CD8-positive, alpha-beta memory T cell (primary cell): ENCODE measurements at regions not wholly inside any gene's neighbourhood (a gene's known extent, or its start where the extent isn't known, plus 50 kb on each side); places are given as distances from the start of the nearest gene placed in this dataset.

Experiments
- CTCF ChIA-PET: fragments of 350-600 bp; sonication (Branson Sonifier 250); formaldehyde crosslinking; loops from one replicate; lab custom pipeline; 2021; ENCODE audit warnings: antibody characterized with exemption; lab: Charles Lee
- POLR2A ChIA-PET: fragments of 350-600 bp; sonication (Branson Sonifier 250); formaldehyde crosslinking; loops from one replicate; lab custom pipeline; 2021; ENCODE audit warnings: antibody characterized with exemption; lab: Charles Lee
- DNase-seq, 5 donors: peaks; one replicate each; pipeline versions ENCODE4 v3.0.0 to v3.0.0-alpha.2; 2020 to 2022; ENCODE audit warnings: mixed read lengths in 1 of 5
- H3K27ac ChIP-seq: one replicate; pipeline ENCODE4 v1.7.0; 2013; ENCODE audit warnings: low read depth, mild to moderate bottlenecking, low read length, moderate library complexity
- H3K27me3 ChIP-seq: 2 replicates; pipeline ENCODE4 v1.7.0; 2013; ENCODE audit warnings: low read length, mild to moderate bottlenecking; ENCODE audit not compliant: insufficient read depth, poor library complexity, severe bottlenecking
- H3K36me3 ChIP-seq: 2 replicates; pipeline ENCODE4 v1.7.0; 2013; ENCODE audit warnings: mild to moderate bottlenecking, low read length, moderate library complexity; ENCODE audit not compliant: insufficient read depth
- H3K4me1 ChIP-seq: 2 replicates; pipeline ENCODE4 v1.7.0; 2013; ENCODE audit warnings: mild to moderate bottlenecking, low read length, moderate library complexity; ENCODE audit not compliant: insufficient read depth
- H3K4me3 ChIP-seq: 2 replicates; pipeline ENCODE4 v1.7.0; 2013; ENCODE audit warnings: mild to moderate bottlenecking, low read length
- H3K9me3 ChIP-seq: 2 replicates; pipeline ENCODE4 v1.7.0; 2013; ENCODE audit warnings: mild to moderate bottlenecking, low read length
- H3K27ac Mint-ChIP-seq, 8 donors: one replicate each; pipeline ENCODE4 v1.8.0; 2020 to 2021; ENCODE audit warnings: mixed read lengths in 8 of 8, mild to moderate bottlenecking in 6 of 8, inconsistent platforms in 3 of 8, moderate library complexity in 3 of 8
- H3K27me3 Mint-ChIP-seq, 2 donors: one replicate each; pipeline ENCODE4 v1.8.0; 2020 to 2021; ENCODE audit warnings: mixed read lengths in 2 of 2, mild to moderate bottlenecking in 1 of 2, moderate library complexity in 1 of 2
- H3K36me3 Mint-ChIP-seq, 3 donors: one replicate each; pipeline ENCODE4 v1.8.0; 2020 to 2021; ENCODE audit warnings: mixed read lengths in 3 of 3, inconsistent platforms in 1 of 3, mild to moderate bottlenecking in 1 of 3
- H3K4me1 Mint-ChIP-seq, 3 donors: one replicate each; pipeline ENCODE4 v1.8.0; 2020 to 2021; ENCODE audit warnings: mixed read lengths in 3 of 3, inconsistent platforms in 1 of 3, mild to moderate bottlenecking in 1 of 3
- H3K4me3 Mint-ChIP-seq, 7 donors: one replicate each; pipeline ENCODE4 v1.8.0; 2020 to 2021; ENCODE audit warnings: mixed read lengths in 7 of 7, mild to moderate bottlenecking in 6 of 7, moderate library complexity in 4 of 7, inconsistent platforms in 2 of 7
- H3K9me3 Mint-ChIP-seq, 5 donors: one replicate each; pipeline ENCODE4 v1.8.0; 2020 to 2022; ENCODE audit warnings: mixed read lengths in 5 of 5, mild to moderate bottlenecking in 3 of 5, moderate library complexity in 2 of 5, inconsistent platforms in 1 of 5

DNA sequence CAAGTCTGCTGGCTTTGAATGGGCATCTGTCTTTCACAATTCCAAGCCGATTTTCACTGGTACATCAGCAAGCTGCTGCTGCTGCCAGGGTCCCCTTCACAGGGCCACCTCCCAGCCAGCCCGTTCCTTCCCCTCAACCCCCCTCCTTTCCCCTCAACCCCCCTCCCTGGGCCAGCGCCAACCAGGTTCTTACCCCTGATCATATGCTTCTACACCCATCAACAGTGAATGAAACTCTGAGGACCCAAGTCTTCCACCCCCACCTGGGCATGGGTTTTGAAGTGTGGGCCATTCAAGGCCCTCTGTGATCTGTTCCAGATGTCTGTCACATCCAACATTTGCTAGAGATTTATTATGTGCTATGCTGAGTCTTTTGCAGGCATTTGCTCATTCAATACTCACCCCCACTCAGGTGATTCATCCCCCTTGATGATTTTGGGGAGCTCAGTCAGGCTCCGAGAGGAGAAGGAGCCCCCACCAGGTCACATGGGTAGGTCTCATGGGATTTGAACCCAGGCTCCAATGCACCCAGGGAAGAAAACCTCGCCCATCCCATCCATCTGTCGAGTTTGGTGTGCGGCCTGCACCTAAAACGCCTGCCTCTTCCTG, 52.7 kb upstream of the FOXK1 start:
- Mint-ChIP-seq H3K27ac (no peak overlapping the region), H3K4me1 (no peaks in the 10 kb centered on the region), H3K4me3 (no peak overlapping the region), H3K9me3 (no peaks in the 10 kb centered on the region), H3K36me3 (no peaks in the 10 kb centered on the region), H3K27me3 (peaks cover 0 to 24% of the 10 kb centered on the region in 2 donors)
- Histone ChIP-seq H3K4me3 (no peak overlapping the region), H3K36me3 (no peaks in the 10 kb centered on the region), H3K27me3 (no peaks in the 10 kb centered on the region), H3K27ac (no peak overlapping the region), H3K4me1 (no peaks in the 10 kb centered on the region), H3K9me3 (no peaks in the 10 kb centered on the region)
- CTCF ChIA-PET: no interaction called here
- POLR2A ChIA-PET: no interaction called here
- DNase-seq: no peak

DNA sequence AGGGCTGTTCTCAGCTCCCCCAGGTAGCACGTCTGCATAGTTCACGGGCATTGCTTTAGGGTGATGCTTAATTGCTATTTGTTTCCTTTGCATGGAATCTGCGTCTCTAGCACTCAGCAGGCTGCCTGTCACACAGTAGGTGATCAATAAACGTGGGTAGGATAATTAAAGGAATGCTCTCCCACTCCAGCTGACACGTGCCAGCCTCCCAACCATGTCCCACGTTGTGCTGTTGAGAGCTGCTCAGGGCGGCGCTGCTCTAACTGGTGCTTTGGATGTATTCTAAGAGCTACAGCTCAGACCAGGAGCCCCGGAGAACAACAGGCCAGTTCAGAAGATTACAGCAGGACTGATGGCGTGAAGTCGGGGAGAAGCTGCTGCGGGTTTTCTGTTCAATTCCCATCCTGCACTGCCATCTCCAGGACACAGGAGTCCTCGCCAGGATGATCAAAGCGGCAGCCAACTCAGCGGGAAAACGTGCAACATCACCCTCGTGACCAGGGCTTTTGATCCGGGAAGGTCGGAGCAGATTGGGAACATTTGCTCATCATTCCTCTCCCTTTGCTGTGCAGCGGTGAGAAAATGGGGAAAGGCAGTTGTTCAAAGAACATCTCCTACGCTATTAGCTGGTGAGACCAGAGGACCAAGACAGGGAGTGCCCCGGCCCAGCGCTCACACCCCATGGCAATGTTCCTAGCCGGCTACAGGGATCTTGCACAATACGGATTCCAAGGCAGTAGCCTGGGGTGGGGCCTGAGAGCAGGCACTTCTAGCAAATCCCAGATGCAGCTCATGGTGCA, 50.5 kb upstream of the FOXK1 start:
- Histone ChIP-seq H3K27ac (no peak overlapping the region), H3K27me3 (no peaks in the 10 kb centered on the region), H3K4me1 (no peaks in the 10 kb centered on the region), H3K9me3 (no peaks in the 10 kb centered on the region), H3K4me3 (no peak overlapping the region), H3K36me3 (no peaks in the 10 kb centered on the region)
- ChIA-PET CTCF (interaction anchor here (2.5 kb wide), 1 partner anchor 10 kb away, joined by 9 read pairs; no protein-coding TSS in a partner anchor), POLR2A (interaction anchor here (1.2 kb wide), 1 partner anchor 10 kb away, joined by 3 read pairs; no protein-coding TSS in a partner anchor)
- DNase-seq: no peak
- Mint-ChIP-seq H3K27ac (no peak overlapping the region), H3K9me3 (no peaks in the 10 kb centered on the region), H3K27me3 (peaks cover 0 to 22% of the 10 kb centered on the region in 2 donors), H3K4me3 (no peak overlapping the region), H3K36me3 (no peaks in the 10 kb centered on the region), H3K4me1 (no peaks in the 10 kb centered on the region)
